B cell (primary cell): ENCODE measurements at regions not wholly inside any gene's neighbourhood (a gene's known extent, or its start where the extent isn't known, plus 50 kb on each side); places are given as distances from the start of the nearest gene placed in this dataset.

ENCODE experiments used
- EZH2 ChIP-seq: IDR thresholded peaks from 2 replicates; pipeline ENCODE4 v1.6.1; 2012; ENCODE audit warnings: borderline replicate concordance, low read depth, mild to moderate bottlenecking, moderate library complexity, low read length; ENCODE audit not compliant: insufficient read depth, poor library complexity, severe bottlenecking
- TF ChIP-seq, protein P1 (sequence below): fragments of 200-600 bp; IDR thresholded peaks from one replicate; pipeline ENCODE4 v1.8.0; 2022; ENCODE audit warnings: antibody characterized with exemption, mild to moderate bottlenecking

- TF ChIP-seq, protein P1, sequence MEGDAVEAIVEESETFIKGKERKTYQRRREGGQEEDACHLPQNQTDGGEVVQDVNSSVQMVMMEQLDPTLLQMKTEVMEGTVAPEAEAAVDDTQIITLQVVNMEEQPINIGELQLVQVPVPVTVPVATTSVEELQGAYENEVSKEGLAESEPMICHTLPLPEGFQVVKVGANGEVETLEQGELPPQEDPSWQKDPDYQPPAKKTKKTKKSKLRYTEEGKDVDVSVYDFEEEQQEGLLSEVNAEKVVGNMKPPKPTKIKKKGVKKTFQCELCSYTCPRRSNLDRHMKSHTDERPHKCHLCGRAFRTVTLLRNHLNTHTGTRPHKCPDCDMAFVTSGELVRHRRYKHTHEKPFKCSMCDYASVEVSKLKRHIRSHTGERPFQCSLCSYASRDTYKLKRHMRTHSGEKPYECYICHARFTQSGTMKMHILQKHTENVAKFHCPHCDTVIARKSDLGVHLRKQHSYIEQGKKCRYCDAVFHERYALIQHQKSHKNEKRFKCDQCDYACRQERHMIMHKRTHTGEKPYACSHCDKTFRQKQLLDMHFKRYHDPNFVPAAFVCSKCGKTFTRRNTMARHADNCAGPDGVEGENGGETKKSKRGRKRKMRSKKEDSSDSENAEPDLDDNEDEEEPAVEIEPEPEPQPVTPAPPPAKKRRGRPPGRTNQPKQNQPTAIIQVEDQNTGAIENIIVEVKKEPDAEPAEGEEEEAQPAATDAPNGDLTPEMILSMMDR, result no peak
- no peak for TF ChIP-seq EZH2
These were observed 603.0 kb downstream of the CCDC171 start for GRCh38 chr9:16155878-16156277.
